ENCODE measurements at regions not wholly inside any gene's neighbourhood (a gene's known extent, or its start where the extent isn't known, plus 50 kb on each side); places are given as distances from the start of the nearest gene placed in this dataset.

DNA sequence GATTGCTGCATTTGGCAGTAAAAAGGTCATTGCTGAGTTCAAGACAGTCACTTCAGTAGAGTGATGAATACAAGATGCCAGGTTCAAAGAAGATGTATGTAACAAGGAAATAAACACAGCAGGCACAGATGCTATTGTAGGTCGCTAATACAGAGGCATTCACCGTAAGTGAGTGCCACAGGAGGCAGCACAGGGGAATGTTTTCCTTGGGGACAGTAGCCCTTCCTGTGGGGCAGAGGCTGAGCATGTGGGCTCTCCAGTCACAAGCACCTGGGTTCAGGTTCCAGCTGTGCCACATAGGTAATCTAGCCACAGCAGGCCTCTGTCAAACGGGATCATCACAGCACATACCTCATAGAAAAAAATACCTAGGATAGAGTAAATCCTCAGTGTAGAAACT lies 86.3 kb downstream of the RSL24D1 start:
- no peak for DNase-seq
- H4K20me1 ChIP-seq (ENCODE audit: low read length) = no peaks in the 10 kb centered on the region
- CTCF ChIA-PET = no interaction called here

DNA sequence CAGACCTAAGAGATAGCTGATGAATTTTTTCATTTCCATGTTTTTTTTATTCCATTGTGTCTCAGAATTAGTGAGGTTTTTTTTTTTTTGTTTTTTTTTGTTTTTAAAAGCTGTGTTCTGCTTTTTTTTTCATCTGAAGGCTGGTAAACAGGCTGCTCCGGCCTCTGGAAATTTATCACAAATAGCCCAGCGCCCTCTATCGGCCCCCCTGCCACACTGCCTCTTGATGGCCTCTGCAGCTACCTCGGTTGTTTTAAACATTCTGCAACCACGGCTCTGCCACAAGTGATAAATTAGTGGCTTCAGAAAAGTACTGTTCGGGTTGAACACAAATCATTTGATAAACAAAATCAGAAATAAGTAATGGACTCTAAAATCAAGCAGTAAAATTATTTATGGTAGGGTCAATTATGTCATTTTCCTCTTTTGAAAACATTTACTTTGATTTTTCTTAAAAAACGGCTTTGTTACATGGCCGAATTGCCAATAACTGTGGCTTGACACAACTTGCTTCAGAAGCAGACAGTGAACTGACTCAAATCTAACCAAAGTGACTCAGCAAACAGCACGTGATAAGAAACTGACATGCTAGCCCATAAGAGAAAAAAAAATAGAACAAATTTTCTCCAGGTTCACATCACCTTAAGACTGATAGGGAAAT lies 87.8 kb downstream of the RSL24D1 start:
- no peaks in the 10 kb centered on the region for H3F3A ChIP-seq (ENCODE audit: low read length, unreplicated experiment)
- H3K9ac ChIP-seq (ENCODE audit: low read length) = no peak overlapping the region
- TF ChIP-seq EZH2 (IDR thresholded peaks at IDR 0.05; ENCODE audit: low read length, unreplicated experiment) (no peak), EZH2phosphoT487 (IDR thresholded peaks at IDR 0.05; ENCODE audit: borderline replicate concordance, low read length) (no peak)
- TF ChIP-seq, protein P1, sequence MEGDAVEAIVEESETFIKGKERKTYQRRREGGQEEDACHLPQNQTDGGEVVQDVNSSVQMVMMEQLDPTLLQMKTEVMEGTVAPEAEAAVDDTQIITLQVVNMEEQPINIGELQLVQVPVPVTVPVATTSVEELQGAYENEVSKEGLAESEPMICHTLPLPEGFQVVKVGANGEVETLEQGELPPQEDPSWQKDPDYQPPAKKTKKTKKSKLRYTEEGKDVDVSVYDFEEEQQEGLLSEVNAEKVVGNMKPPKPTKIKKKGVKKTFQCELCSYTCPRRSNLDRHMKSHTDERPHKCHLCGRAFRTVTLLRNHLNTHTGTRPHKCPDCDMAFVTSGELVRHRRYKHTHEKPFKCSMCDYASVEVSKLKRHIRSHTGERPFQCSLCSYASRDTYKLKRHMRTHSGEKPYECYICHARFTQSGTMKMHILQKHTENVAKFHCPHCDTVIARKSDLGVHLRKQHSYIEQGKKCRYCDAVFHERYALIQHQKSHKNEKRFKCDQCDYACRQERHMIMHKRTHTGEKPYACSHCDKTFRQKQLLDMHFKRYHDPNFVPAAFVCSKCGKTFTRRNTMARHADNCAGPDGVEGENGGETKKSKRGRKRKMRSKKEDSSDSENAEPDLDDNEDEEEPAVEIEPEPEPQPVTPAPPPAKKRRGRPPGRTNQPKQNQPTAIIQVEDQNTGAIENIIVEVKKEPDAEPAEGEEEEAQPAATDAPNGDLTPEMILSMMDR (conservative IDR thresholded peaks at IDR 0.05; ENCODE audit: low read depth, low read length) = peak; percentile 77
- H3K27me3 ChIP-seq (ENCODE audit: low read length) = 0 out of 2 replicates have a peak, but pooled peaks cover 3% of the 10 kb centered on the region
- H3K9me3 ChIP-seq (ENCODE audit: low read length) = no peaks in the 10 kb centered on the region
- no peaks in the 10 kb centered on the region for H3K79me2 ChIP-seq (ENCODE audit: low read length)
- H2AFZ ChIP-seq (ENCODE audit: low read length) = no peak overlapping the region
- BruUV-seq (replicated peaks) = no TSS peak
- H3K9me2 ChIP-seq (replicated peaks; ENCODE audit: low read length) = no peaks in the 10 kb centered on the region
- no peaks in the 10 kb centered on the region for H3K4me1 ChIP-seq (ENCODE audit: insufficient read depth, low read length)
- ChIA-PET CTCF (interaction anchor here (0.6 kb wide), 2 partner anchors 1146 to 1297 kb away, joined by 4 to 8 read pairs; no protein-coding TSS in a partner anchor), POLR2A (ENCODE audit: unreplicated experiment) (no interaction called here)
- ATAC-seq (peak; percentile 57), DNase-seq (peak; percentile 55)
- H3K4me2 ChIP-seq (ENCODE audit: low read length) = no peak overlapping the region
- no peaks in the 10 kb centered on the region for H3K36me3 ChIP-seq (ENCODE audit: low read depth, low read length)
- intact Hi-C loops (cut with micrococcal nuclease) = no loop called here
- no peak overlapping the region for H3K27ac ChIP-seq (ENCODE audit: low read length)
- no peaks in the 10 kb centered on the region for H4K20me1 ChIP-seq (ENCODE audit: low read length)
- no peak overlapping the region for H3K4me3 ChIP-seq (ENCODE audit: low read length)

More for the DNA sequence above, 86.3 kb downstream of the RSL24D1 start:
- no peak overlapping the region for H3K27ac ChIP-seq (ENCODE audit: low read length)
- no peaks in the 10 kb centered on the region for H3K4me1 ChIP-seq (ENCODE audit: insufficient read depth, low read length)
- no peak overlapping the region for H3K4me2 ChIP-seq (ENCODE audit: low read length)
- no peaks in the 10 kb centered on the region for H3K9me2 ChIP-seq (replicated peaks; ENCODE audit: low read length)
- intact Hi-C loops (cut with micrococcal nuclease) = no loop called here
- H3K9me3 ChIP-seq (ENCODE audit: low read length) = no peaks in the 10 kb centered on the region
- no peak overlapping the region for H3K9ac ChIP-seq (ENCODE audit: low read length)
- no peaks in the 10 kb centered on the region for H3K79me2 ChIP-seq (ENCODE audit: low read length)
- H3K27me3 ChIP-seq (ENCODE audit: low read length) = no peaks in the 10 kb centered on the region
- BruUV-seq (replicated peaks) = no TSS peak
- ATAC-seq = 0 out of 2 replicates have a peak, but pooled peaks have one; percentile 31
- no peaks in the 10 kb centered on the region for H3K36me3 ChIP-seq (ENCODE audit: low read depth, low read length)
- H3F3A ChIP-seq (ENCODE audit: low read length, unreplicated experiment) = no peaks in the 10 kb centered on the region
- H2AFZ ChIP-seq (ENCODE audit: low read length) = no peak overlapping the region
- H3K4me3 ChIP-seq (ENCODE audit: low read length) = no peak overlapping the region
- POLR2A ChIA-PET (ENCODE audit: unreplicated experiment) = no interaction called here
- TF ChIP-seq EZH2 (IDR thresholded peaks at IDR 0.05; ENCODE audit: low read length, unreplicated experiment) (no peak), EZH2phosphoT487 (IDR thresholded peaks at IDR 0.05; ENCODE audit: borderline replicate concordance, low read length) (no peak)
- TF ChIP-seq, protein P1 (conservative IDR thresholded peaks at IDR 0.05; ENCODE audit: low read depth, low read length) = no peak

DNA sequence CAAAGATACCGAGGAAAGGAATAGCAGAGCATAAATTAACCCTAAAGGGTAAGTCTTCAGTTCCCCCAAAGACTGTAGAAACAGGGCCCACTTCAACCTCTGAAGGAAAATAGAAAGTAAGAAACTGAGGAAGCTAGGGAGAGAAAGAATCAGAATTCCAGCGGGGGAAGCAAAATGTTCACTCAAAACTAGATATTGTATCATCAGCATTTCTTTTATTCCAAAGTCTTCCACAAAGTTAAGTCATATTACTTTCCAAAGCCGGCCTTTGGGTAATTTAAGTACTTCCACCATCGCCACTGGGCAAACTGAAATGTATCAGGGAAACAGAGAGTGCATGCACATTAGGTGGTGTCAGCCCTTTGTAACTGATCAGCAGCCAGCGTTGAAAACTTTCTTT lies 88.3 kb downstream of the RSL24D1 start:
- intact Hi-C loops (cut with micrococcal nuclease) = no loop called here
- Histone ChIP-seq H3K9me2 (replicated peaks; ENCODE audit: low read length) (no peaks in the 10 kb centered on the region), H3K36me3 (ENCODE audit: low read depth, low read length) (no peaks in the 10 kb centered on the region), H3K27me3 (ENCODE audit: low read length) (peaks cover 5% of the 10 kb centered on the region; the same call in 1 of the 2 replicates), H3F3A (ENCODE audit: low read length, unreplicated experiment) (no peaks in the 10 kb centered on the region), H2AFZ (ENCODE audit: low read length) (no peak overlapping the region), H3K4me3 (ENCODE audit: low read length) (no peak overlapping the region), H4K20me1 (ENCODE audit: low read length) (no peaks in the 10 kb centered on the region), H3K9me3 (ENCODE audit: low read length) (no peaks in the 10 kb centered on the region), H3K9ac (ENCODE audit: low read length) (no peak overlapping the region), H3K27ac (ENCODE audit: low read length) (no peak overlapping the region), H3K4me1 (ENCODE audit: insufficient read depth, low read length) (no peaks in the 10 kb centered on the region), H3K79me2 (ENCODE audit: low read length) (no peaks in the 10 kb centered on the region), H3K4me2 (ENCODE audit: low read length) (no peak overlapping the region)
- POLR2A ChIA-PET (ENCODE audit: unreplicated experiment) = no interaction called here
- DNase-seq (no peak), ATAC-seq (no peak)
- TF ChIP-seq EZH2phosphoT487 (IDR thresholded peaks at IDR 0.05; ENCODE audit: borderline replicate concordance, low read length) = no peak
- no peak for TF ChIP-seq EZH2 (IDR thresholded peaks at IDR 0.05; ENCODE audit: low read length, unreplicated experiment)
- TF ChIP-seq, protein P1 (conservative IDR thresholded peaks at IDR 0.05; ENCODE audit: low read depth, low read length) = no peak
- BruUV-seq (replicated peaks) = no TSS peak
- CTCF ChIA-PET = interaction anchor here (0.6 kb wide), 2 partner anchors 1146 to 1297 kb away, joined by 4 to 8 read pairs; no protein-coding TSS in a partner anchor
